Loucy (cell line): ENCODE measurements at regions not wholly inside any gene's neighbourhood (a gene's known extent, or its start where the extent isn't known, plus 50 kb on each side); places are given as distances from the start of the nearest gene placed in this dataset.

ENCODE experiments used
- H2AFZ ChIP-seq: fragments of 200-600 bp; sonication (generic); 2 replicates; pipeline ENCODE4 v1.6.0; 2016; ENCODE audit warnings: antibody characterized with exemption, mild to moderate bottlenecking, low read length, moderate library complexity
- H3F3A ChIP-seq: fragments of 200-600 bp; 2 replicates; pipeline ENCODE4 v1.6.0; 2016; ENCODE audit warnings: antibody characterized with exemption, low read depth, mild to moderate bottlenecking
- H3K27me3 ChIP-seq: fragments of 200-600 bp; sonication (generic); 2 replicates; pipeline ENCODE4 v1.6.1; 2014; ENCODE audit warnings: low read length, mild to moderate bottlenecking; ENCODE audit not compliant: insufficient read depth, poor library complexity, severe bottlenecking
- H3K36me3 ChIP-seq: fragments of 200-600 bp; sonication (generic); 2 replicates; pipeline ENCODE4 v1.6.1; 2016; ENCODE audit warnings: low read length; ENCODE audit not compliant: insufficient read depth
- H3K4me1 ChIP-seq: fragments of 200-600 bp; sonication (generic); 2 replicates; pipeline ENCODE4 v1.5.1; 2014; ENCODE audit warnings: low read length, mild to moderate bottlenecking; ENCODE audit not compliant: insufficient read depth, poor library complexity, severe bottlenecking
- H3K4me2 ChIP-seq: fragments of 200-600 bp; sonication (generic); 2 replicates; pipeline ENCODE4 v1.6.0; 2014; ENCODE audit warnings: antibody characterized with exemption, low read length, low read depth, mild to moderate bottlenecking; ENCODE audit not compliant: poor library complexity, severe bottlenecking
- H3K4me3 ChIP-seq: fragments of 200-600 bp; sonication (generic); 2 replicates; pipeline ENCODE4 v1.5.1; 2014; ENCODE audit warnings: low read length, mild to moderate bottlenecking, mixed read lengths; ENCODE audit not compliant: poor library complexity, severe bottlenecking
- H3K79me2 ChIP-seq: fragments of 200-600 bp; sonication (generic); 2 replicates; pipeline ENCODE4 v1.6.1; 2014; ENCODE audit warnings: low read length; ENCODE audit not compliant: insufficient read depth
- H3K9ac ChIP-seq: fragments of 200-600 bp; sonication (generic); 2 replicates; pipeline ENCODE4 v1.6.0; 2014; ENCODE audit warnings: mild to moderate bottlenecking, low read depth, low read length, moderate library complexity; ENCODE audit not compliant: poor library complexity, severe bottlenecking
- H3K9me2 ChIP-seq: fragments of 200-600 bp; sonication (generic); replicated peaks from 2 replicates; pipeline ENCODE4 v1.6.1; 2016; ENCODE audit warnings: low read depth, low read length, mixed read lengths
- H3K9me3 ChIP-seq: fragments of 200-600 bp; sonication (generic); 2 replicates; pipeline ENCODE4 v1.6.1; 2014; ENCODE audit warnings: mild to moderate bottlenecking, antibody characterized with exemption, low read length, low read depth; ENCODE audit not compliant: insufficient read depth
- H4K20me1 ChIP-seq: fragments of 200-600 bp; sonication (generic); 2 replicates; pipeline ENCODE4 v1.6.0; 2014; ENCODE audit warnings: antibody characterized with exemption, low read length, mild to moderate bottlenecking; ENCODE audit not compliant: insufficient read depth, poor library complexity, severe bottlenecking
- CTCF ChIP-seq: fragments of 200-600 bp; sonication (generic); conservative IDR thresholded peaks from 2 replicates; pipeline ENCODE4 v1.5.1; 2014; ENCODE audit warnings: mild to moderate bottlenecking, antibody characterized with exemption, low read length
- EZH2phosphoT487 ChIP-seq: fragments of 200-600 bp; IDR thresholded peaks from 2 replicates; pipeline ENCODE4 v1.6.1; 2018; ENCODE audit warnings: antibody characterized with exemption, mild to moderate bottlenecking, moderate library complexity, borderline replicate concordance

- no peaks in the 10 kb centered on the region for H3F3A ChIP-seq
Measured at GRCh38 chr21:22288885-22289499, 1290.8 kb downstream of the NCAM2 start.

GRCh38 chr21:22292144-22292543, 1293.9 kb downstream of the NCAM2 start:
- Histone ChIP-seq H4K20me1 (no peaks in the 10 kb centered on the region), H3K9me3 (no peaks in the 10 kb centered on the region), H2AFZ (no peak overlapping the region), H3K4me2 (no peak overlapping the region), H3K36me3 (no peaks in the 10 kb centered on the region), H3K79me2 (no peaks in the 10 kb centered on the region), H3K27me3 (no peaks in the 10 kb centered on the region), H3K9me2 (no peaks in the 10 kb centered on the region), H3K4me3 (no peak overlapping the region), H3K9ac (no peak overlapping the region), H3K4me1 (no peaks in the 10 kb centered on the region), H3F3A (no peaks in the 10 kb centered on the region)
- TF ChIP-seq EZH2phosphoT487 (no peak), CTCF (no peak)

More at GRCh38 chr21:22288885-22289499, 1290.8 kb downstream of the NCAM2 start:
- H3K79me2 ChIP-seq = no peaks in the 10 kb centered on the region
- H3K27me3 ChIP-seq = no peaks in the 10 kb centered on the region
- H3K4me2 ChIP-seq = no peak overlapping the region
- H2AFZ ChIP-seq = no peak overlapping the region
- no peak overlapping the region for H3K9ac ChIP-seq
- H3K9me3 ChIP-seq = no peaks in the 10 kb centered on the region; the same call in 1 of the 2 replicates
- no peak overlapping the region for H3K4me3 ChIP-seq
- no peaks in the 10 kb centered on the region for H4K20me1 ChIP-seq
- no peaks in the 10 kb centered on the region for H3K4me1 ChIP-seq
- TF ChIP-seq EZH2phosphoT487 (no peak), CTCF (no peak)
- H3K9me2 ChIP-seq = no peaks in the 10 kb centered on the region
- no peaks in the 10 kb centered on the region for H3K36me3 ChIP-seq

GRCh38 chr21:22297575-22297974, 1299.4 kb downstream of the NCAM2 start:
- TF ChIP-seq CTCF = no peak
- no peak for TF ChIP-seq EZH2phosphoT487
- H3K27me3 ChIP-seq = no peaks in the 10 kb centered on the region
- H2AFZ ChIP-seq = no peak overlapping the region
- no peaks in the 10 kb centered on the region for H3K4me1 ChIP-seq
- no peak overlapping the region for H3K4me3 ChIP-seq
- H3K9me2 ChIP-seq = no peaks in the 10 kb centered on the region
- H3K9me3 ChIP-seq = no peaks in the 10 kb centered on the region
- H3K9ac ChIP-seq = no peak overlapping the region
- H3K4me2 ChIP-seq = no peak overlapping the region
- H3K79me2 ChIP-seq = no peaks in the 10 kb centered on the region
- H3F3A ChIP-seq = no peaks in the 10 kb centered on the region
- H3K36me3 ChIP-seq = no peaks in the 10 kb centered on the region
- H4K20me1 ChIP-seq = no peaks in the 10 kb centered on the region
